SK-N-SH (cell line): ENCODE measurements at regions not wholly inside any gene's neighbourhood (a gene's known extent, or its start where the extent isn't known, plus 50 kb on each side); places are given as distances from the start of the nearest gene placed in this dataset.

ENCODE experiments used
- CTCF ChIA-PET: fragments of 300-600, 350-600 bp; formaldehyde crosslinking; extraction: SDS; loops from one replicate; lab custom pipeline; 2021; lab: Yijun Ruan, JAX
- POLR2A ChIA-PET: fragments of 350-600 bp; sonication (Branson Sonifier 250); formaldehyde crosslinking; extraction: SDS; loops from one replicate; lab custom pipeline; 2020; ENCODE audit warnings: antibody characterized with exemption, inconsistent platforms; lab: Yijun Ruan, JAX
- DNase-seq: peaks from one replicate; pipeline ENCODE4 v3.0.0; 2012
- H2AFZ ChIP-seq: fragments of 200-600 bp; sonication (generic); 2 replicates; pipeline ENCODE4 v1.8.1; 2016; ENCODE audit warnings: antibody characterized with exemption, mild to moderate bottlenecking, low read depth
- H3F3A ChIP-seq: fragments of 200-600 bp; sonication (generic); replicated peaks from 2 replicates; pipeline ENCODE3; 2016; ENCODE audit warnings: antibody characterized with exemption, mild to moderate bottlenecking; ENCODE audit not compliant: insufficient read depth
- H3K27ac ChIP-seq, 2 experiments: fragments of 200-500 bp in 1 of 2; fragments of 200-600 bp in 1 of 2; sonication (Bioruptor generic) in 1 of 2; sonication (generic), shearing (Covaris generic) in 1 of 2; 2 replicates each; pipeline versions ENCODE4 v1.5.1 to v1.6.1; 2014 to 2016; ENCODE audit warnings: low read depth in 2 of 2, inconsistent platforms in 1 of 2, low read length in 1 of 2, mild to moderate bottlenecking in 1 of 2, mixed read lengths in 1 of 2
- H3K27me3 ChIP-seq: fragments of 200-600 bp; sonication (generic), shearing (Covaris generic); 2 replicates; pipeline ENCODE4 v1.6.1; 2016; ENCODE audit warnings: mixed run types; ENCODE audit not compliant: insufficient read depth
- H3K36me3 ChIP-seq, 2 experiments: fragments of 200-500 bp in 1 of 2; fragments of 200-600 bp in 1 of 2; sonication (Bioruptor generic) in 1 of 2; sonication (generic) in 1 of 2; replicated peaks in 1 of 2; 2 replicates each; pipeline versions ENCODE3 to v1.5.1; 2014 to 2016; ENCODE audit warnings: low read length in 1 of 2, mild to moderate bottlenecking in 1 of 2; ENCODE audit not compliant: insufficient read depth in 2 of 2, control insufficient read depth in 1 of 2
- H3K4me1 ChIP-seq, 2 experiments: fragments of 200-500 bp in 1 of 2; fragments of 200-600 bp in 1 of 2; sonication (Bioruptor generic) in 1 of 2; sonication (generic), shearing (Covaris generic) in 1 of 2; 2 replicates each; pipeline versions ENCODE4 v1.5.1 to v1.6.1; 2014 to 2016; ENCODE audit warnings: low read depth in 1 of 2, low read length in 1 of 2, mixed run types in 1 of 2; ENCODE audit not compliant: insufficient read depth in 2 of 2, control insufficient read depth in 1 of 2
- H3K4me2 ChIP-seq: fragments of 200-600 bp; sonication (generic), shearing (Covaris generic); 2 replicates; pipeline ENCODE4 v1.6.1; 2017; ENCODE audit warnings: mixed run types
- H3K4me3 ChIP-seq, 2 experiments: fragments of 200-500 bp in 1 of 2; fragments of 200-600 bp in 1 of 2; sonication (Bioruptor generic) in 1 of 2; sonication (generic), shearing (Covaris generic) in 1 of 2; 2 replicates each; pipeline versions ENCODE4 v1.5.1 to v1.8.1; 2014 to 2016; ENCODE audit warnings: low read depth in 2 of 2, inconsistent platforms in 1 of 2, low read length in 1 of 2, mild to moderate bottlenecking in 1 of 2, mixed read lengths in 1 of 2, moderate library complexity in 1 of 2
- H3K79me2 ChIP-seq: fragments of 200-600 bp; sonication (generic); 2 replicates; pipeline ENCODE4 v1.8.1; 2017; ENCODE audit warnings: mild to moderate bottlenecking; ENCODE audit not compliant: insufficient read depth
- H3K9ac ChIP-seq: fragments of 200-600 bp; sonication (generic); 2 replicates; pipeline ENCODE4 v1.6.1; 2017; ENCODE audit warnings: mixed run types
- H3K9me2 ChIP-seq: fragments of 200-600 bp; sonication (generic); 2 replicates; pipeline ENCODE4 v1.6.1; 2017; ENCODE audit warnings: mixed run types
- H3K9me3 ChIP-seq: fragments of 200-600 bp; sonication (generic); 2 replicates; pipeline ENCODE4 v1.6.1; 2017; ENCODE audit warnings: mixed run types, mild to moderate bottlenecking, moderate library complexity
- H4K20me1 ChIP-seq: fragments of 200-600 bp; sonication (generic); 2 replicates; pipeline ENCODE4 v1.6.1; 2017; ENCODE audit warnings: mild to moderate bottlenecking, mixed run types; ENCODE audit not compliant: insufficient read depth
- CHD2 ChIP-seq: fragments of 150-350 bp; IDR thresholded peaks from 2 replicates; pipeline ENCODE4 v1.6.1; 2018; ENCODE audit warnings: low read length; ENCODE audit not compliant: partially characterized antibody
- ELF1 ChIP-seq: IDR thresholded peaks from 2 replicates; pipeline ENCODE4 v1.4.0; 2012
- EP300 ChIP-seq, 2 experiments: IDR thresholded peaks; 2 replicates each; pipeline versions ENCODE4 v1.4.0 to v1.6.1; 2012; ENCODE audit warnings: borderline replicate concordance in 1 of 2, low read depth in 1 of 2, low read length in 1 of 2
- EZH2phosphoT487 ChIP-seq: fragments of 200-600 bp; sonication (generic); IDR thresholded peaks from 2 replicates; pipeline ENCODE4 v1.6.1; 2017; ENCODE audit warnings: low read depth, mixed run types, mild to moderate bottlenecking, antibody characterized with exemption, moderate library complexity, borderline replicate concordance
- FOXJ3 ChIP-seq: sonication (generic); formaldehyde crosslinking; IDR thresholded peaks from 2 replicates; pipeline ENCODE4 v1.5.1; 2020; ENCODE audit warnings: mild to moderate bottlenecking, missing genetic modification reagents
- FOXM1 ChIP-seq: IDR thresholded peaks from 2 replicates; pipeline ENCODE4 v1.4.0; 2012; ENCODE audit warnings: low read depth, mild to moderate bottlenecking
- GATA2 ChIP-seq: sonication (generic); formaldehyde crosslinking; IDR thresholded peaks from 2 replicates; pipeline ENCODE4 v1.5.0; 2020; ENCODE audit warnings: mild to moderate bottlenecking, missing genetic modification reagents
- IRF3 ChIP-seq: fragments of 150-350 bp; IDR thresholded peaks from 2 replicates; pipeline ENCODE4 v1.6.1; 2016; ENCODE audit warnings: mild to moderate bottlenecking, low read depth, low read length
- JUND ChIP-seq: IDR thresholded peaks from 2 replicates; pipeline ENCODE4 v1.4.0; 2012
- MAX ChIP-seq: IDR thresholded peaks from 2 replicates; pipeline ENCODE4 v1.4.0; 2012; ENCODE audit warnings: low read depth
- MXI1 ChIP-seq: IDR thresholded peaks from 2 replicates; pipeline ENCODE4 v1.6.1; 2012; ENCODE audit warnings: mild to moderate bottlenecking, low read depth, low read length, improper control_type of control experiment
- NFIC ChIP-seq: IDR thresholded peaks from 2 replicates; pipeline ENCODE4 v1.4.0; 2012; ENCODE audit warnings: borderline replicate concordance
- RCOR1 ChIP-seq: fragments of 150-350 bp; IDR thresholded peaks from 2 replicates; pipeline ENCODE4 v1.6.1; 2017; ENCODE audit warnings: antibody characterized with exemption, low read length
- RFX5 ChIP-seq: IDR thresholded peaks from 2 replicates; pipeline ENCODE4 v1.6.1; 2012; ENCODE audit warnings: mild to moderate bottlenecking, improper control_type of control experiment, low read length
- SIN3A ChIP-seq: IDR thresholded peaks from 2 replicates; pipeline ENCODE4 v1.6.1; 2012; ENCODE audit warnings: low read depth, mild to moderate bottlenecking, low read length, moderate library complexity, borderline replicate concordance
- TAF1 ChIP-seq: IDR thresholded peaks from 2 replicates; pipeline ENCODE4 v1.6.1; 2012; ENCODE audit warnings: low read depth, mild to moderate bottlenecking, low read length, moderate library complexity, borderline replicate concordance
- TCF12 ChIP-seq: IDR thresholded peaks from 2 replicates; pipeline ENCODE4 v1.4.0; 2012
- TEAD4 ChIP-seq: IDR thresholded peaks from 2 replicates; pipeline ENCODE4 v1.4.0; 2012; ENCODE audit warnings: mild to moderate bottlenecking, borderline replicate concordance; ENCODE audit not compliant: insufficient read depth
- USF2 ChIP-seq: fragments of 150-350 bp; IDR thresholded peaks from 2 replicates; pipeline ENCODE4 v1.6.1; 2017; ENCODE audit warnings: antibody characterized with exemption, low read length, low read depth, borderline replicate concordance
- WGBS: methylation state at CpG from one replicate; pipeline ENCODE4 v1.1.6; 2017; ENCODE audit warnings: low lambda C conversion rate; 5-methylcytosine and 5-hydroxymethylcytosine counted together
- TF ChIP-seq, protein P1 (sequence below): fragments of 200-600 bp; sonication (generic); IDR thresholded peaks from 2 replicates; pipeline ENCODE4 v1.6.1; 2017; ENCODE audit warnings: antibody characterized with exemption, mild to moderate bottlenecking, moderate library complexity

GRCh38 chr18:56508370-56509036 lies 129.9 kb downstream of the TXNL1 start:
- Histone ChIP-seq H3K27me3 (no peaks in the 10 kb centered on the region), H3K4me2 (no peak overlapping the region), H3K4me1 (no peaks in the 10 kb centered on the region), H3K27ac (no peak overlapping the region), H3K36me3 (no peaks in the 10 kb centered on the region), H3K9me2 (no peaks in the 10 kb centered on the region), H4K20me1 (no peaks in the 10 kb centered on the region), H2AFZ (no peak overlapping the region), H3K79me2 (no peaks in the 10 kb centered on the region), H3F3A (no peaks in the 10 kb centered on the region), H3K4me3 (no peak overlapping the region), H3K9me3 (no peaks in the 10 kb centered on the region), H3K9ac (no peak overlapping the region)
- ChIA-PET POLR2A (no interaction called here), CTCF (interaction anchor here (1.0 kb wide), 1 partner anchor 10 kb away, joined by 3 read pairs; no protein-coding TSS in a partner anchor)
- DNase-seq = no peak
- WGBS = 41% methylated on average over 4 of the region's 4 CpGs
- TF ChIP-seq NFIC = no peak
- TF ChIP-seq ELF1 = no peak
- no peak for TF ChIP-seq RFX5
- TF ChIP-seq EP300 (IDR thresholded peaks at IDR 0.05; ENCODE audit: borderline replicate concordance in 1 of 2, low read depth in 1 of 2, low read length in 1 of 2) = no peak
- no peak for TF ChIP-seq IRF3
- no peak for TF ChIP-seq TCF12
- no peak for TF ChIP-seq RCOR1
- TF ChIP-seq, protein P1, sequence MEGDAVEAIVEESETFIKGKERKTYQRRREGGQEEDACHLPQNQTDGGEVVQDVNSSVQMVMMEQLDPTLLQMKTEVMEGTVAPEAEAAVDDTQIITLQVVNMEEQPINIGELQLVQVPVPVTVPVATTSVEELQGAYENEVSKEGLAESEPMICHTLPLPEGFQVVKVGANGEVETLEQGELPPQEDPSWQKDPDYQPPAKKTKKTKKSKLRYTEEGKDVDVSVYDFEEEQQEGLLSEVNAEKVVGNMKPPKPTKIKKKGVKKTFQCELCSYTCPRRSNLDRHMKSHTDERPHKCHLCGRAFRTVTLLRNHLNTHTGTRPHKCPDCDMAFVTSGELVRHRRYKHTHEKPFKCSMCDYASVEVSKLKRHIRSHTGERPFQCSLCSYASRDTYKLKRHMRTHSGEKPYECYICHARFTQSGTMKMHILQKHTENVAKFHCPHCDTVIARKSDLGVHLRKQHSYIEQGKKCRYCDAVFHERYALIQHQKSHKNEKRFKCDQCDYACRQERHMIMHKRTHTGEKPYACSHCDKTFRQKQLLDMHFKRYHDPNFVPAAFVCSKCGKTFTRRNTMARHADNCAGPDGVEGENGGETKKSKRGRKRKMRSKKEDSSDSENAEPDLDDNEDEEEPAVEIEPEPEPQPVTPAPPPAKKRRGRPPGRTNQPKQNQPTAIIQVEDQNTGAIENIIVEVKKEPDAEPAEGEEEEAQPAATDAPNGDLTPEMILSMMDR = no peak
- TF ChIP-seq SIN3A = no peak
- no peak for TF ChIP-seq TAF1
- no peak for TF ChIP-seq JUND
- no peak for TF ChIP-seq GATA2 (CRISPR knock-in tag)
- TF ChIP-seq EZH2phosphoT487 = no peak

GRCh38 chr18:56505971-56506370 lies 132.4 kb downstream of the TXNL1 start:
- no peak overlapping the region for H2AFZ ChIP-seq
- H3K27me3 ChIP-seq = no peaks in the 10 kb centered on the region
- TF ChIP-seq USF2 = no peak
- no peak for TF ChIP-seq SIN3A
- no peak for TF ChIP-seq FOXM1
- no peak for TF ChIP-seq ELF1
- TF ChIP-seq TAF1 = no peak
- no peak for TF ChIP-seq FOXJ3
- no peak for TF ChIP-seq MXI1
- TF ChIP-seq MAX = no peak
- TF ChIP-seq, protein P1 = no peak
- TF ChIP-seq CHD2 = no peak
- no peak for TF ChIP-seq RFX5
- TF ChIP-seq TEAD4 = no peak
- H3K9ac ChIP-seq = no peak overlapping the region
- no peaks in the 10 kb centered on the region for H3K79me2 ChIP-seq
- no peaks in the 10 kb centered on the region for H3K9me2 ChIP-seq
- H3K9me3 ChIP-seq = no peaks in the 10 kb centered on the region
- POLR2A ChIA-PET = no interaction called here
- H3K36me3 ChIP-seq = no peaks in the 10 kb centered on the region
- H3F3A ChIP-seq = no peaks in the 10 kb centered on the region
- H4K20me1 ChIP-seq = no peaks in the 10 kb centered on the region
- H3K27ac ChIP-seq = no peak overlapping the region
- no peak overlapping the region for H3K4me2 ChIP-seq
- H3K4me1 ChIP-seq = no peaks in the 10 kb centered on the region
- no peak for DNase-seq
- CTCF ChIA-PET = no interaction called here
- no peak overlapping the region for H3K4me3 ChIP-seq
